Endothelial cell (in vitro differentiated cells): ENCODE measurements at regions not wholly inside any gene's neighbourhood (a gene's known extent, or its start where the extent isn't known, plus 50 kb on each side); places are given as distances from the start of the nearest gene placed in this dataset.
A peak's percentile ranks its signal among the peaks of the same experiment; 100 is the strongest.

Experiments
- DNase-seq: peaks from one replicate; pipeline ENCODE4 v3.0.0; 2021; ENCODE audit warnings: low spot score
- H3K27ac Mint-ChIP-seq: one replicate; pipeline ENCODE4 v1.8.0; 2021; ENCODE audit warnings: mixed read lengths, inconsistent platforms; ENCODE audit not compliant: unreplicated experiment
- H3K27me3 Mint-ChIP-seq: one replicate; pipeline ENCODE4 v1.8.0; 2021; ENCODE audit warnings: mild to moderate bottlenecking, moderate library complexity, mixed read lengths, inconsistent platforms; ENCODE audit not compliant: unreplicated experiment
- H3K36me3 Mint-ChIP-seq: one replicate; pipeline ENCODE4 v1.8.0; 2021; ENCODE audit warnings: mild to moderate bottlenecking, low read depth, mixed read lengths, inconsistent platforms; ENCODE audit not compliant: unreplicated experiment
- H3K4me1 Mint-ChIP-seq: one replicate; pipeline ENCODE4 v1.8.0; 2021; ENCODE audit warnings: mild to moderate bottlenecking, mixed read lengths, inconsistent platforms; ENCODE audit not compliant: unreplicated experiment
- H3K4me3 Mint-ChIP-seq: one replicate; pipeline ENCODE4 v1.8.0; 2021; ENCODE audit warnings: mild to moderate bottlenecking, mixed read lengths, inconsistent platforms; ENCODE audit not compliant: unreplicated experiment
- H3K9me3 Mint-ChIP-seq: one replicate; pipeline ENCODE4 v1.8.0; 2021; ENCODE audit warnings: mixed read lengths, inconsistent platforms; ENCODE audit not compliant: unreplicated experiment
- TF ChIP-seq, protein P1 (sequence below): fragments of 200-600 bp; sonication (generic); IDR thresholded peaks from one replicate; pipeline ENCODE4 v1.5.0; 2021; ENCODE audit warnings: antibody characterized with exemption; ENCODE audit not compliant: unreplicated experiment

- no peak for DNase-seq
Measured at GRCh38 chr2:10232096-10232815, 70.4 kb upstream of the HPCAL1 start.

DNA sequence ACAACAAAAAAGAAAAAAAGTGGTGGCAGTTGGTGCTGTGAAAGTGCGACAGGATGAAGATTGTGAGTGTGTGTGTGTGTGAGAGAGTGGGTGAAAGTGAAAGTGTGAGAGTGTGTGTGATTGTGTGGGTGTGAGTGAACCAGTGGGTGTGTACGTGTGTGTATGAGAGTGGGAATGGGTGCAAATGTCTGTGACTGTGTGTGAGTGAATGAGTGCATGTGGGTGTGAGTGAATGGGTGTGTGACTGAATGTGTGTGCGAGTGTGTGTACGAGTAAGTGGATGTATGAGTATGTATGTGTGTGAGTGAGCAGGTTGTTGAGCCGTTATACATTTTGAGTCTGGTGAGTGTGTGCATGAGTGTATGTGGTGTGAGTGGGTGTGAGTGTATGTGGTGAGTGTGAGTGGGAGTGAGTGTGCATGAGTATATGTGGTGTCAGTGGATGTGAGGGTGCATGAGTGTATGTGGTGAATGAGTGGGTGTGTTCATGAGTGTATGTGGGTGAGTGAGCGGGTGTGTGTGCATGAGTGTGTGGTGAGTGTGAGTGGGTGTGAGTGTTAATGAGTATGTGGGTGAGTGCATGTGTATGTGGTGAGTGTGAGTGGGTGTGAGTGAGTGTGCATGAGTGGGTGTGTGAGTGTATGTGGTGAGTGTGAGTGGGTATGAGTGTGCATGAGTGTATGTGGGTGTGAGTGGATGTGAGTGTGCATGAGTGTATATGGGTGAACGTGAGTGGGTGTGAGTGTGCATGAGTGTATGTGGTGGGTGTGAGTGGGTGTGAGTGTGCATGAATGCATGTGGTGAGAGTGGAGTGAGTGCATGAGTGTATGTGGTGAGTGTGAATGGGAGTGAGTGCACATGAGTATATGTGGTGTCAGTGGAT is 69.3 kb upstream of the HPCAL1 start:
- TF ChIP-seq, protein P1, sequence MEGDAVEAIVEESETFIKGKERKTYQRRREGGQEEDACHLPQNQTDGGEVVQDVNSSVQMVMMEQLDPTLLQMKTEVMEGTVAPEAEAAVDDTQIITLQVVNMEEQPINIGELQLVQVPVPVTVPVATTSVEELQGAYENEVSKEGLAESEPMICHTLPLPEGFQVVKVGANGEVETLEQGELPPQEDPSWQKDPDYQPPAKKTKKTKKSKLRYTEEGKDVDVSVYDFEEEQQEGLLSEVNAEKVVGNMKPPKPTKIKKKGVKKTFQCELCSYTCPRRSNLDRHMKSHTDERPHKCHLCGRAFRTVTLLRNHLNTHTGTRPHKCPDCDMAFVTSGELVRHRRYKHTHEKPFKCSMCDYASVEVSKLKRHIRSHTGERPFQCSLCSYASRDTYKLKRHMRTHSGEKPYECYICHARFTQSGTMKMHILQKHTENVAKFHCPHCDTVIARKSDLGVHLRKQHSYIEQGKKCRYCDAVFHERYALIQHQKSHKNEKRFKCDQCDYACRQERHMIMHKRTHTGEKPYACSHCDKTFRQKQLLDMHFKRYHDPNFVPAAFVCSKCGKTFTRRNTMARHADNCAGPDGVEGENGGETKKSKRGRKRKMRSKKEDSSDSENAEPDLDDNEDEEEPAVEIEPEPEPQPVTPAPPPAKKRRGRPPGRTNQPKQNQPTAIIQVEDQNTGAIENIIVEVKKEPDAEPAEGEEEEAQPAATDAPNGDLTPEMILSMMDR: no peak
- no peak overlapping the region for H3K4me3 Mint-ChIP-seq
- no peak for DNase-seq
- H3K9me3 Mint-ChIP-seq: no peaks in the 10 kb centered on the region
- peak overlapping the region; percentile 10 for H3K27ac Mint-ChIP-seq
- peaks cover 11% of the 10 kb centered on the region for H3K36me3 Mint-ChIP-seq
- H3K4me1 Mint-ChIP-seq: peaks cover 3% of the 10 kb centered on the region
- H3K27me3 Mint-ChIP-seq: peaks cover 10% of the 10 kb centered on the region

More at GRCh38 chr2:10232096-10232815, 70.4 kb upstream of the HPCAL1 start:
- TF ChIP-seq, protein P1: no peak
- H3K27me3 Mint-ChIP-seq: peaks cover 9% of the 10 kb centered on the region
- H3K4me3 Mint-ChIP-seq: no peak overlapping the region
- peaks cover 3% of the 10 kb centered on the region for H3K4me1 Mint-ChIP-seq
- H3K27ac Mint-ChIP-seq: no peak overlapping the region
- H3K9me3 Mint-ChIP-seq: no peaks in the 10 kb centered on the region
- H3K36me3 Mint-ChIP-seq: peaks cover 11% of the 10 kb centered on the region

DNA sequence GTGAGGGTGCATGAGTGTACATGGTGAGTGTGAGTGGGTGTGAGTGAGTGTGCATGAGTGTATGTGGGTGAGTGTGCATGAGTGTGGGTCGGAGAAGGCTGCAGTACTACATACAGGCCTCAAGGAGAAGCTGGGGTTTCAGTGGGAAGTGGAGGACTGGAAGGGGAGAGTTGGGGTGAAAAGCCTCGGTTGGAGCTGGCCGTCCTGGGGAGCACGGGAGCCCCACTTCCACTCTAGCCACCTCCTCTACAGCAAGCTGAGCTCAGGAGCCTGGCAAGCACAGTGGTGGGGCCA is 68.7 kb upstream of the HPCAL1 start:
- TF ChIP-seq, protein P1: no peak
- Mint-ChIP-seq H3K4me1 (peaks cover 3% of the 10 kb centered on the region), H3K36me3 (peaks cover 11% of the 10 kb centered on the region), H3K4me3 (no peak overlapping the region), H3K9me3 (no peaks in the 10 kb centered on the region), H3K27ac (peak overlapping the region; percentile 10), H3K27me3 (peaks cover 10% of the 10 kb centered on the region)
- no peak for DNase-seq

DNA sequence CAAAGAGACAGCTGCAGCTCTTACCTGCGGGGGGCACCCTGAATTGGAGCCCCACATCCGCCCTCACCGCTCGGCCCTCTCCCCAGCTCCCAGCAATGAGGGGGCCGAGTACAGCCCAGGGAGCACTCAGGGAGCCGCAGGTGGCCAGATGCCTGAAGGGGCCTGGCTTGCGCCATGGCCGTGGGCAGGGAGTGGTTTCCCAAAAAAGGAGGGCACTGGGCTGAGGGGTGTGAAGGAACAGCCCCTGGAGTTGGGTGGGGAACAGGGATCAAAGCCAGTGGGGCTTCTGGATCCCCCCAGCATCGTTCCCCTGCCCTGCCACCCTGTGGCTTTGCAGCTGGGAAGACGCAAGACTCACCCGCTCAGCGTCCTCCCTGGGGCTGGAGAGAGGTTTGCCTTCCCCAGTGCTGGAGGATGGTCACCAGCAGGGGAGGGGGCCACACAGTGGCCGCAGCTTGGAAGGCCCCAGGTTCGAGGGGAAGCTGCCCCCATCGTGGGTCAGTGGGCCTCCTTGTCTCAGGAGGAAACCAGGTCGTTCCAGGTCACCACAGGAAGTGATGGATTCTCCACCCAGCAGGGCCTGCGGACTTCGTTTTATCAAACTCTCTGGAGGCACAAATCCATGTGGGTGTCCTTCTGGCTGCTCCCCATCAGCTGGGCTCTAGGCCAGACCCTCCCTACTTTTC is 68.2 kb upstream of the HPCAL1 start:
- TF ChIP-seq, protein P1: no peak
- peaks cover 11% of the 10 kb centered on the region for H3K36me3 Mint-ChIP-seq
- no peaks in the 10 kb centered on the region for H3K9me3 Mint-ChIP-seq
- peaks cover 10% of the 10 kb centered on the region for H3K27me3 Mint-ChIP-seq
- no peak overlapping the region for H3K27ac Mint-ChIP-seq
- H3K4me1 Mint-ChIP-seq: peaks cover 3% of the 10 kb centered on the region
- H3K4me3 Mint-ChIP-seq: no peak overlapping the region
- DNase-seq: no peak
